Activated T-helper 2 cell treated with anti-CD3 and anti-CD28 coated beads, Interferon-gamma antibody, Interleukin-2, Interleukin-4, amounts not matched to agents 10 μg/mL and 5 μg/mL and 100 μg/mL, durations not matched to agents 14 hours and 24 hours and 36 hours (primary cell): ENCODE measurements at regions not wholly inside any gene's neighbourhood (a gene's known extent, or its start where the extent isn't known, plus 50 kb on each side); places are given as distances from the start of the nearest gene placed in this dataset.

Experiments used
- DNase-seq: peaks from one replicate; pipeline ENCODE4 v3.0.0; 2021; ENCODE audit warnings: low spot score
- H3K27ac Mint-ChIP-seq: one replicate; pipeline ENCODE4 v1.8.0; 2021; ENCODE audit warnings: mixed read lengths
- H3K27me3 Mint-ChIP-seq: one replicate; pipeline ENCODE4 v1.8.0; 2021; ENCODE audit warnings: low read depth, mixed read lengths
- H3K36me3 Mint-ChIP-seq: one replicate; pipeline ENCODE4 v1.8.0; 2021; ENCODE audit warnings: low read depth, mixed read lengths
- H3K4me1 Mint-ChIP-seq: one replicate; pipeline ENCODE4 v1.8.0; 2021; ENCODE audit warnings: low read depth, mixed read lengths
- H3K4me3 Mint-ChIP-seq: one replicate; pipeline ENCODE4 v1.8.0; 2021; ENCODE audit warnings: low read depth, mild to moderate bottlenecking, moderate library complexity, mixed read lengths
- H3K9me3 Mint-ChIP-seq: one replicate; pipeline ENCODE4 v1.8.0; 2021; ENCODE audit warnings: mixed read lengths
- intact Hi-C: fragments of 100-400 bp; cut with micrococcal nuclease; formaldehyde crosslinking; loops from one replicate; pipeline ENCODE4 v1.15.1; 2023

DNA sequence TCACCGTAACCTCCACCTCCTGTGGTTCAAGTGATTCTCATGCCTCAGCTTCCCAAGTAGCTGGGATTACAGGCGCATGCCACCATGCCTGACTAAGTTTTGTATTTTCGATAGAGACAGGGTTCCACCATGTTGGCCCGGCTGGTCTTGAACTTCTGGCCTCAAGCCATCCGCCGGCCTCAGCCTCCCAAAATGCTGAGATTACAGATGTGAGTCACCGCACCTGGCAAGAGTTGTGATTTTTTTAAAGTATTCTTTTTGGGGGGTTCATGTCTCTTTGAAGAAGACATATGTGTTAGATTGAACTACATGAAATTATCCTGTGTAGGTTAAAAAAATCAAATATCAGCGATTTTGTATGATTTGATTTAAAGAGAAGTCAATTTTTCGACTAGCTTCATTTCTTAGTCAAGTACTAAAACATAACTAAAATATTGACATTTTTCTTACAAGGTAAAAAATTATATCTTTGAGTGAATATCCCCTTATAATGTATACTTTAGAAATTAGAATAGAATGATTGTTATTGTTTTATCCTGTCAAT is 60.3 kb upstream of the ANTXR2 start:
- peaks cover 5% of the 10 kb centered on the region for H3K9me3 Mint-ChIP-seq
- H3K27ac Mint-ChIP-seq: no peak overlapping the region
- H3K4me3 Mint-ChIP-seq: no peak overlapping the region
- H3K36me3 Mint-ChIP-seq: peaks cover 15% of the 10 kb centered on the region
- H3K27me3 Mint-ChIP-seq: no peaks in the 10 kb centered on the region
- intact Hi-C loops: no loop called here
- no peak for DNase-seq
- H3K4me1 Mint-ChIP-seq: peaks cover 36% of the 10 kb centered on the region

DNA sequence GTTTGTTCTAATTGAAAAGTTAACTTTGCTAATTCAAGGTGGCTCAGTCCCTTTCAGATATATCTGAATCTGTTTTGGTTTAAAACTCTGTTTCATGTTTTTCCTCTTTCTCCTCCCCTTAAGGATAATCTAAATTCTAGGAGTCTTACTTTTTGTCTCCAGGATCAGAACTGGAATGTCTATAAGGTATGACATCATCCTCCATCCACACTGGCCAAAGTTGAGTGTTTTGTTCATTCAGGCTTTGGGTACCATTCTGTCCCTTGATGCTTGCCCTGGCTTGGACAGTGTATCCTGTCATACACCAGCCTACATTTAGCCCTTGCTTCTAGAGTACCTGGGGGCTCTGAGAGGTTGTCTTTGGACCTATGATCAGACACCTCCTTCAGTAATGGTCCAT is 56.8 kb upstream of the ANTXR2 start:
- Mint-ChIP-seq H3K9me3 (no peaks in the 10 kb centered on the region), H3K27ac (no peak overlapping the region), H3K4me3 (no peak overlapping the region), H3K36me3 (peaks cover 9% of the 10 kb centered on the region), H3K27me3 (no peaks in the 10 kb centered on the region), H3K4me1 (peaks cover 49% of the 10 kb centered on the region)
- intact Hi-C loops: loop anchor here (5.0 kb wide), 2 partner anchors 122 to 452 kb away; no protein-coding TSS in a partner anchor
- DNase-seq: no peak

DNA sequence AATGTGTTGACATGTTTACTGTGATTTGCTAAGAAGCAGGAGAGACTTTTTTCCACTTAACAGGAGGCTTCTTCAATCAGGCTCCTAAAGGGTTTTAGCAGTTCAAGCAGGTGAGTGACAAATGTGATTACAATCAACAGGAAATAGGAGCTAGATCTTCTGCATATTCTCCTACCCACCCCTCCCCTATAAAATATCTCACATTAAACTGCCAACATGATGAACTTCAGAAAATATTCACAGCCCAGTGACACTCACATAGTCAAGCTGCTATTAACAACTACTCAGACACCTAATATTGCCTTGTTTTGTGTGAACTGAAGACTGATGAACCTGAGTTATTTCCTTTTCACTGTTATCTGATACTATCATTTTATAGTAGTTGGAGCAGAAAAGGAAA is 55.9 kb upstream of the ANTXR2 start:
- DNase-seq: no peak
- H3K4me3 Mint-ChIP-seq: no peak overlapping the region
- no peaks in the 10 kb centered on the region for H3K9me3 Mint-ChIP-seq
- no peaks in the 10 kb centered on the region for H3K27me3 Mint-ChIP-seq
- H3K27ac Mint-ChIP-seq: no peak overlapping the region
- H3K36me3 Mint-ChIP-seq: peaks cover 9% of the 10 kb centered on the region
- peaks cover 57% of the 10 kb centered on the region for H3K4me1 Mint-ChIP-seq
- intact Hi-C loops: loop anchor here (5.0 kb wide), 2 partner anchors 122 to 452 kb away; no protein-coding TSS in a partner anchor

DNA sequence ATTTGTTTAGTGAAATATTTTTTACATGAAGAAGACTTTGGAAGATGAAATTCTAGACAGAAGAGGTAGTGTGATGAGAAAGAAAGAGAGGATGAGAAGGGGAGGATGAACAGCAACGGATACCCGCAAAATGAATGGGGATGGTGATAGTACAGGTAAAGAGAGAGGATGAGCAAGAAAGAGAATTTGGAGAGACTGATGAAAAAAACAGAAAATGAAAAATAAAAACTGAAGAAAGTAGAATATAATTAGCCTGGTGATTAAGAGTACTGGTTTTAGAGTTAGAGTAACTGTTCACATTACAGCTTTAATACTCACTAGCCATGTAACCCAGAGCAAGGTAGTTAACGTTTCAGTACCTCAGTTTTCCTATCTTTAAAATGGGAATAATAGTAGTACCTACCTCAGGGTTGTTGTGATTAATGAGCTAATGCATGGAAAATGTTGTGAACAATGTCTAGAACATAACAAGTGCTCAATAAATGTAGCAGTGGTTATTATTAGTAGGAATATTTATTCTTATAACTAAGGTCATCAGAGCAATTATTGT is 54.9 kb upstream of the ANTXR2 start:
- no peak for DNase-seq
- H3K27ac Mint-ChIP-seq: peak overlapping the region; percentile 15
- no peak overlapping the region for H3K4me3 Mint-ChIP-seq
- no peaks in the 10 kb centered on the region for H3K9me3 Mint-ChIP-seq
- no peaks in the 10 kb centered on the region for H3K27me3 Mint-ChIP-seq
- intact Hi-C loops: loop anchor here (5.0 kb wide), 2 partner anchors 121 to 451 kb away; no protein-coding TSS in a partner anchor
- H3K4me1 Mint-ChIP-seq: peaks cover 60% of the 10 kb centered on the region
- peaks cover 9% of the 10 kb centered on the region for H3K36me3 Mint-ChIP-seq

DNA sequence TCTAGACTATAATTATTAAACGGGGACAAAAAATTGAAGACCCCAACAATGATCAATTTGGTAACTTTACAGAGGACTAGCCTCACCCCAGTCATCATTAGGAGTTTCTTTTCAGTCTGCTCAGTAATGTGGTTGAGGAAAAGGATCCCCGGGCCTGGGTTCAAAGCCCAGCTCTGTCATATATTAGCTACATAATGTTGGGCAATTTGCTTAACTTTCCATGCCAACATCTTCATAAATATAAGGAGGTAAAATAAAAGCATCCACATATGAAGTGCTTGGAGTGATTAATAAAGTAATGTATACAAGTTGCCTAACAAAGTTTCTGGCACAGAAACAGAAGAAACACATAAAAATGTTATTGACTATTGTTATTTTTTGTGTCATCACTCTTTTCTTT is 53.4 kb upstream of the ANTXR2 start:
- Mint-ChIP-seq H3K4me3 (no peak overlapping the region), H3K36me3 (peaks cover 9% of the 10 kb centered on the region), H3K4me1 (peaks cover 61% of the 10 kb centered on the region), H3K27me3 (no peaks in the 10 kb centered on the region), H3K9me3 (peaks cover 6% of the 10 kb centered on the region), H3K27ac (peak overlapping the region; percentile 55)
- no peak for DNase-seq
- intact Hi-C loops: loop anchor here (1.0 to 5.0 kb wide), 3 partner anchors 47 to 449 kb away; no protein-coding TSS in a partner anchor

DNA sequence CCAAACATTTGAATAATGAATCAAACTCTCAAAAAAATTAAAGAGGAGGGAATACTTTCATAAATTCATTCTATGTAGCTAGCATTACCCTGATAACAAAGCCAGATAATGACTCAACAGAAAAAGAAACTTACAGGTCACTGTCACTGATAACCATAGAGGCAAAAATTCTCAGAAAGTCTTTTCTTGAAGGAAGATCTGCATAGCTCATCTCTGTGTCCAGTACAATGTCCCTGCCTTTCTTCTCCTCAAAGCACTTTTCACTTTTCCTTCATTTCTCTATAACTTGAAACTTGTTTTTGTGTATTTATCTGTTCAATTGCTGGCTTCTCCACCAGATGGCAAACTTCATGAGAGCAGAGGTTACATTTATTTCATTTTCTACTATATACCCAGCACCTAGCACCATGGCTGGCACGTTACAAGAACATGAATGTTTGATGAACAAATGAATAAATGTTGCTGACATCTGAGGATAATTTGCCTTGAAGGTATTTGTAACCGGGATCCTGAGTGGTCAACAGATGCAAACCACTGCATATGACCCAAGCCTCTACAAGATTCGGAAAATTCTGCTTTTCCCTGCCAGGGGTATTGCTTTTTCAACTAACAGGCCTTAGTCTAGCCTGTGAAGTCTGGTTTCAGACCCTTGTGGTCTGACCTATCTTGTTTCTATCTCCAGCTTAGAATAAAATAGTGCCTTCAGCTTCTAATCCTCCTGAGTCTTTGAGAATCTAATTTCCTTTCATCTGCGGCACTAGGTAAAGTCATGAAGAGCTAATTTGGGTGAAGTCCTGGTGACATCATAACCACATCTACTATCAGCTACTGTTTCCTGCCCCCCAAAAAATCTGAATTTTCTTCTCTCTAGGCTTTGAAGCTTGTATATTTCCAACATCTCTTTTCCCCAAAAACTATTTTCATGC is 52.5 kb upstream of the ANTXR2 start:
- peaks cover 8% of the 10 kb centered on the region for H3K9me3 Mint-ChIP-seq
- no peaks in the 10 kb centered on the region for H3K27me3 Mint-ChIP-seq
- peak overlapping the region; percentile 1 for H3K4me3 Mint-ChIP-seq
- H3K27ac Mint-ChIP-seq: peak overlapping the region; percentile 55
- peak; percentile 30 for DNase-seq
- intact Hi-C loops: loop anchor here (1.0 to 5.0 kb wide), 8 partner anchors 14 to 448 kb away; no protein-coding TSS in a partner anchor
- H3K36me3 Mint-ChIP-seq: peaks cover 6% of the 10 kb centered on the region
- peaks cover 59% of the 10 kb centered on the region for H3K4me1 Mint-ChIP-seq

DNA sequence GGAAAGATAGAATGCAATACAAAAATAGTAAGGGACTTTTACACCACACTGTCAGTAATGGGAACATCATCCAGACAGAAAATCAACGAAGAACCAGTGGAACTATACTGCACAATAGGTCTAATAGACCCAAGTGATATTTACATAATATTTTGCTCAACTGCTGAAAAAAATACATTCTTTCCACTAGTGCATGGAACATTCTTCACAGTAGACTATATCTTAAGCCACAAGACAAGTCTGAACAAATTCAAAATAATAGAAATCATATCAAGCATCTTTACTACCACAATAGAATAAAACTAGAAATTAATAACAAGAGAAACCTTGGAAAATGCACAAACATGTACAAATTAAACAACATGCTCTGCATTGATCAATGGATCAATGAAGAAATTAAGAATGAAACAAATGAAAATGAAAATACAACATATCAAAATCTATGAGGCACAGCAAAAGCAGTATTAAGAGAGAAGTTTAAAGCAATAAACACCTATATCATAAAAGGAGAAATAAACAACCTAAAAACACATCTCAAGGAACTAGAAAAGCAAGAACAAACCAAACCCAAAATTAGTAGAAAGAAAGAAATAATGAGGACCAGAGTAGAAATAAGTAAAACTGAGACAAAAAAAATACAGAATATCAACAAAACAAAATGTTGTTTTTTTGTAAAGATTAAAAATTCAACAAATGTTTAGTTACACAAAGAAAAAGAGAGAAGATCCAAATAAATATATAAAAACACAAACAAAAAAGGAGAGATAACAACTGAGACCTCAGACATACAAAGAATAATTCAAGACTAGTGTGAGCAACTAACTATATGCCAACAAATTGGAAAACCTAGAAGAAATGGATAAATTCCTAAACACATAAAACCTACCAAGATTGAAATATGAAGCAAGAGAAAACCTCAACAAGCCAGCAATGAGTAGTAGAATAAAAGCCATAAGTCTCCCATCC is 51.5 kb upstream of the ANTXR2 start:
- H3K36me3 Mint-ChIP-seq: peaks cover 3% of the 10 kb centered on the region

More for the DNA sequence above, 51.5 kb upstream of the ANTXR2 start:
- Mint-ChIP-seq H3K9me3 (peaks cover 8% of the 10 kb centered on the region), H3K4me1 (peaks cover 55% of the 10 kb centered on the region), H3K4me3 (no peak overlapping the region), H3K27ac (peak overlapping the region; percentile 55), H3K27me3 (peaks cover 8% of the 10 kb centered on the region)
- intact Hi-C loops: loop anchor here (1.0 to 5.0 kb wide), 7 partner anchors 15 to 447 kb away; no protein-coding TSS in a partner anchor
- DNase-seq: no peak
